ENCODE measurements at regions not wholly inside any gene's neighbourhood (a gene's known extent, or its start where the extent isn't known, plus 50 kb on each side); places are given as distances from the start of the nearest gene placed in this dataset.

DNA sequence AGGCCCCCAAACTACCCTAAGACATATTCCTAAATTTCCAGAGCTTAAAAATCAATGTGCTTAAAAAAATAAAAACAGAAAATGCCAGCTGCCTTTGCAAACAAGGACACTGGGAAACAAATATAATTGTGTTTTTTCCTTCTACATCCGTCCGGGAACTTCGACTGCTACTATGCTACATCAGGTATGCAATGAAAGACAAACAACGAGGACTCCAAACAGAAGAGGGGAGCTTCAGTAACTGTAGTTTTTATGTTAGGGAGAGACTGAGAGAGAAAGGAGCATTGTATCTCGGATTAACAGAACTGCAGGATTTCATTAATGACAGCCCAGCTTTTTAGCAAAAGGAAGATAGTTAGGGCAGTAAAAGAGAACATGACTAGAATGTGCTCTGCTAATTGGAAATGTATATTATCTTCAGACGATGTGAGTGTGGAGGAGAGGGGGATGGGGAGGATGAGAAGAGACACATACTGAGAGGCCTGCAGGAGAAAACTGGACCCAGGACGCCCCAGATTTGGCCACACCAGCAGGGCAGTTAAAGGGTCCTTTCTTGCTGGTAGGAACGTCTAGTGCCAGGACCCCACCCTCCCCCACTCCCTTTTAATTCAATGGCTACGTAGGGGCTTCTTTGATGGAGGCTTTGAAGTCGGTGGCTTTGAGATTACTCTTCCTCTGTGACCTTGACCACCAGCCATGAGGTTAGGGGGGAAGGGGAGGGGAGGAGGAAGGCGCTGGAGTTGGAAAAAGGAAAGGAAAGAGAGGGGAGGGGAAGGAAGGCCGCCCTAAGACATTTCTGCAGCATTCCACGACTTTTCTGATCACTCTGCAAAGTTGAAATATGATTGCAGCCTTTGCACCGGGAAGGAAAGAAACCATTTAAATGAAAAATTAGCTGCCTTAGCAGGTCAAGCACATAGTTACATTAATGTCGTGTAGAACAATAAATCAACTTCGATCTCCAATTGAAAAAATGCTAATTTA, 187.1 kb downstream of the BLID start:
- Histone ChIP-seq H3K9ac (ENCODE audit: low read length) (peak overlapping the region; percentile 45), H3K79me2 (ENCODE audit: insufficient read depth, low read length) (no peaks in the 10 kb centered on the region), H3K4me3 (ENCODE audit: insufficient read depth, low read depth, low read length) (peak overlapping the region; percentile 51), H3K4me1 (ENCODE audit: insufficient read depth, low read length) (peaks cover 20% of the 10 kb centered on the region), H3K9me3 (ENCODE audit: insufficient read depth, low read depth, low read length) (peaks cover 3% of the 10 kb centered on the region), H3K27me3 (ENCODE audit: insufficient read depth, low read length) (no peaks in the 10 kb centered on the region), H3K27ac (ENCODE audit: low read depth, low read length) (no peak overlapping the region), H4K20me1 (ENCODE audit: insufficient read depth, low read length) (no peaks in the 10 kb centered on the region), H3K4me2 (ENCODE audit: low read length) (peak overlapping the region; percentile 93), H2AFZ (ENCODE audit: low read depth, low read length) (peak overlapping the region; percentile 31), H3K36me3 (ENCODE audit: insufficient read depth, low read length) (no peaks in the 10 kb centered on the region)
- Mint-ChIP-seq H3K27ac (ENCODE audit: unreplicated experiment) (no peak overlapping the region), H3K27me3 (ENCODE audit: low read depth, unreplicated experiment) (no peaks in the 10 kb centered on the region), H3K4me3 (ENCODE audit: unreplicated experiment) (no peak overlapping the region), H3K4me1 (ENCODE audit: low read depth, unreplicated experiment) (no peaks in the 10 kb centered on the region), H3K9me3 (ENCODE audit: unreplicated experiment) (peaks cover 4% of the 10 kb centered on the region), H3K36me3 (ENCODE audit: low read depth, unreplicated experiment) (peaks cover 1% of the 10 kb centered on the region)
- DNase-seq (ENCODE audit: low read depth), result no peak
- TF ChIP-seq, protein P1, sequence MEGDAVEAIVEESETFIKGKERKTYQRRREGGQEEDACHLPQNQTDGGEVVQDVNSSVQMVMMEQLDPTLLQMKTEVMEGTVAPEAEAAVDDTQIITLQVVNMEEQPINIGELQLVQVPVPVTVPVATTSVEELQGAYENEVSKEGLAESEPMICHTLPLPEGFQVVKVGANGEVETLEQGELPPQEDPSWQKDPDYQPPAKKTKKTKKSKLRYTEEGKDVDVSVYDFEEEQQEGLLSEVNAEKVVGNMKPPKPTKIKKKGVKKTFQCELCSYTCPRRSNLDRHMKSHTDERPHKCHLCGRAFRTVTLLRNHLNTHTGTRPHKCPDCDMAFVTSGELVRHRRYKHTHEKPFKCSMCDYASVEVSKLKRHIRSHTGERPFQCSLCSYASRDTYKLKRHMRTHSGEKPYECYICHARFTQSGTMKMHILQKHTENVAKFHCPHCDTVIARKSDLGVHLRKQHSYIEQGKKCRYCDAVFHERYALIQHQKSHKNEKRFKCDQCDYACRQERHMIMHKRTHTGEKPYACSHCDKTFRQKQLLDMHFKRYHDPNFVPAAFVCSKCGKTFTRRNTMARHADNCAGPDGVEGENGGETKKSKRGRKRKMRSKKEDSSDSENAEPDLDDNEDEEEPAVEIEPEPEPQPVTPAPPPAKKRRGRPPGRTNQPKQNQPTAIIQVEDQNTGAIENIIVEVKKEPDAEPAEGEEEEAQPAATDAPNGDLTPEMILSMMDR (IDR thresholded peaks at IDR 0.05; ENCODE audit: insufficient read depth, low read depth, low read length), result no peak
- no peak for TF ChIP-seq EZH2 (IDR thresholded peaks at IDR 0.05; ENCODE audit: insufficient read depth, low read length)
- no peak for FAIRE-seq

DNA sequence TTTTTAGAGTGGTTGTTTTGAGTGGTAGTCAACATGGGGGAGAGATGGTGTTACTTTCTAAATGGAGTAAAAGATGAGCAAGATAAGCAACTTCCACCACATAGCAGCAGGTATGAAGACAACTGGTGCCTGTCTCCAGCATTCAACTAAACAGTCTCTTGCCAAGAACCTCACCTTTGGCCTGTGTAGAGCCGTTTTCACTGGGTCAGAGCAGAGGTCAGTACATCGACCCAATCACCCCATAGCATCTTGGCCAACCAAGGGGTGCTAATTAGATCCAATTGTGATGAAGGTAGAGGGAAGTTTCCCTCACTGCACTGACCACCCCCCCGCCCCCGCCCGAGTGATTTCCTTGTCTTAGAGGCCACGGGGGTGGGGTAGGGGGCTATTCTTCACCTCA, 188.2 kb downstream of the BLID start:
- peaks cover 3% of the 10 kb centered on the region for H3K9me3 ChIP-seq (ENCODE audit: insufficient read depth, low read depth, low read length)
- TF ChIP-seq, protein P1 (IDR thresholded peaks at IDR 0.05; ENCODE audit: insufficient read depth, low read depth, low read length), result no peak
- TF ChIP-seq EZH2 (IDR thresholded peaks at IDR 0.05; ENCODE audit: insufficient read depth, low read length), result no peak
- H3K36me3 ChIP-seq (ENCODE audit: insufficient read depth, low read length), result no peaks in the 10 kb centered on the region
- no peaks in the 10 kb centered on the region for H3K79me2 ChIP-seq (ENCODE audit: insufficient read depth, low read length)
- no peaks in the 10 kb centered on the region for H3K27me3 ChIP-seq (ENCODE audit: insufficient read depth, low read length)
- H3K9me3 Mint-ChIP-seq (ENCODE audit: unreplicated experiment), result no peaks in the 10 kb centered on the region
- peaks cover 20% of the 10 kb centered on the region for H3K4me1 ChIP-seq (ENCODE audit: insufficient read depth, low read length)
- H3K9ac ChIP-seq (ENCODE audit: low read length), result no peak overlapping the region
- no peaks in the 10 kb centered on the region for H3K4me1 Mint-ChIP-seq (ENCODE audit: low read depth, unreplicated experiment)
- peaks cover 1% of the 10 kb centered on the region for H3K27me3 Mint-ChIP-seq (ENCODE audit: low read depth, unreplicated experiment)
- peaks cover 1% of the 10 kb centered on the region for H3K36me3 Mint-ChIP-seq (ENCODE audit: low read depth, unreplicated experiment)
- H3K27ac Mint-ChIP-seq (ENCODE audit: unreplicated experiment), result no peak overlapping the region
- FAIRE-seq (no peak), DNase-seq (ENCODE audit: low read depth) (no peak)
- H3K27ac ChIP-seq (ENCODE audit: low read depth, low read length), result no peak overlapping the region
- no peak overlapping the region for H2AFZ ChIP-seq (ENCODE audit: low read depth, low read length)
- H3K4me3 ChIP-seq (ENCODE audit: insufficient read depth, low read depth, low read length), result no peak overlapping the region
- H3K4me3 Mint-ChIP-seq (ENCODE audit: unreplicated experiment), result no peak overlapping the region
- H4K20me1 ChIP-seq (ENCODE audit: insufficient read depth, low read length), result no peaks in the 10 kb centered on the region
- H3K4me2 ChIP-seq (ENCODE audit: low read length), result no peak overlapping the region

Measured in astrocyte (in vitro differentiated cells and primary cell).